H9 (cell line): ENCODE measurements at regions not wholly inside any gene's neighbourhood (a gene's known extent, or its start where the extent isn't known, plus 50 kb on each side); places are given as distances from the start of the nearest gene placed in this dataset.

Source experiments
- DNase-seq: peaks from one replicate; pipeline ENCODE4 v3.0.0-alpha.2; 2017
- H2AFZ ChIP-seq: one replicate; pipeline ENCODE4 v1.6.1; 2013; ENCODE audit warnings: mild to moderate bottlenecking, low read length, control low read depth, moderate library complexity
- H2AK5ac ChIP-seq: 2 replicates; pipeline ENCODE4 v1.6.1; 2013; ENCODE audit warnings: low read length, control low read depth, mixed read lengths; ENCODE audit not compliant: insufficient read length
- H2BK120ac ChIP-seq: one replicate; pipeline ENCODE4 v1.6.1; 2013; ENCODE audit warnings: low read depth, mild to moderate bottlenecking, low read length, control low read depth, inconsistent platforms; ENCODE audit not compliant: poor library complexity, severe bottlenecking
- H2BK12ac ChIP-seq: 2 replicates; pipeline ENCODE4 v1.6.1; 2013; ENCODE audit warnings: low read length, control low read depth, mixed read lengths, low read depth; ENCODE audit not compliant: insufficient read length
- H2BK15ac ChIP-seq: 2 replicates; pipeline ENCODE4 v1.6.1; 2013; ENCODE audit warnings: low read depth, low read length, control low read depth
- H2BK20ac ChIP-seq: one replicate; pipeline ENCODE4 v1.6.1; 2013; ENCODE audit warnings: low read depth, mild to moderate bottlenecking, low read length, control low read depth, inconsistent platforms; ENCODE audit not compliant: poor library complexity, severe bottlenecking
- H2BK5ac ChIP-seq: 2 replicates; pipeline ENCODE4 v1.6.1; 2013; ENCODE audit warnings: low read length, control low read depth, mixed read lengths; ENCODE audit not compliant: insufficient read length
- H3K14ac ChIP-seq: 2 replicates; pipeline ENCODE4 v1.6.1; 2013; ENCODE audit warnings: low read length, control low read depth; ENCODE audit not compliant: insufficient read depth
- H3K18ac ChIP-seq: 2 replicates; pipeline ENCODE4 v1.6.1; 2013; ENCODE audit warnings: low read depth, mild to moderate bottlenecking, mixed read lengths, low read length, control low read depth; ENCODE audit not compliant: insufficient read length
- H3K23ac ChIP-seq: 2 replicates; pipeline ENCODE4 v1.6.1; 2013; ENCODE audit warnings: low read length, control low read depth, mixed read lengths, low read depth; ENCODE audit not compliant: insufficient read length
- H3K23me2 ChIP-seq: 2 replicates; pipeline ENCODE4 v1.6.1; 2013; ENCODE audit warnings: low read depth, mild to moderate bottlenecking, mixed read lengths, low read length, control low read depth; ENCODE audit not compliant: insufficient read length, poor library complexity, severe bottlenecking
- H3K27ac ChIP-seq: 2 replicates; pipeline ENCODE4 v1.5.1; 2013; ENCODE audit warnings: low read length, control low read depth, mixed read lengths, low read depth; ENCODE audit not compliant: insufficient read length
- H3K27me3 ChIP-seq: 2 replicates; pipeline ENCODE4 v1.6.1; 2013; ENCODE audit warnings: low read length, control low read depth, inconsistent platforms; ENCODE audit not compliant: insufficient read depth
- H3K4ac ChIP-seq: 2 replicates; pipeline ENCODE4 v1.6.1; 2013; ENCODE audit warnings: low read depth, mild to moderate bottlenecking, control low read depth, inconsistent platforms, low read length, moderate library complexity
- H3K4me1 ChIP-seq: 2 replicates; pipeline ENCODE4 v1.6.1; 2013; ENCODE audit warnings: low read length, control low read depth, inconsistent platforms; ENCODE audit not compliant: insufficient read depth
- H3K4me2 ChIP-seq: 2 replicates; pipeline ENCODE4 v1.6.1; 2013; ENCODE audit warnings: low read length, control low read depth, mixed read lengths; ENCODE audit not compliant: insufficient read length, insufficient read depth
- H3K56ac ChIP-seq: 2 replicates; pipeline ENCODE4 v1.6.1; 2013; ENCODE audit warnings: low read depth, mild to moderate bottlenecking, mixed read lengths, low read length, control low read depth; ENCODE audit not compliant: insufficient read length
- H3K79me1 ChIP-seq: 2 replicates; pipeline ENCODE4 v1.6.1; 2013; ENCODE audit warnings: low read depth, mild to moderate bottlenecking, moderate library complexity, low read length, control low read depth, inconsistent platforms; ENCODE audit not compliant: insufficient read depth, poor library complexity, severe bottlenecking
- H3K79me2 ChIP-seq: 2 replicates; pipeline ENCODE4 v1.6.1; 2013; ENCODE audit warnings: low read length, control low read depth, inconsistent platforms; ENCODE audit not compliant: insufficient read depth
- H3K9ac ChIP-seq: 2 replicates; pipeline ENCODE4 v1.6.1; 2013; ENCODE audit warnings: low read length, control low read depth, mixed read lengths; ENCODE audit not compliant: insufficient read length; ENCODE audit errors: extremely low read depth
- H3K9me3 ChIP-seq: one replicate; pipeline ENCODE4 v1.6.1; 2013; ENCODE audit warnings: low read depth, low read length, inconsistent platforms; ENCODE audit not compliant: control insufficient read depth
- H3T11ph ChIP-seq: one replicate; pipeline ENCODE4 v1.6.1; 2013; ENCODE audit warnings: mild to moderate bottlenecking, low read length, control low read depth, inconsistent platforms
- H4K20me1 ChIP-seq: one replicate; pipeline ENCODE4 v1.6.1; 2013; ENCODE audit not compliant: control insufficient read depth, insufficient read length, insufficient read depth
- H4K5ac ChIP-seq: 2 replicates; pipeline ENCODE4 v1.6.1; 2013; ENCODE audit warnings: low read depth, mild to moderate bottlenecking, mixed read lengths, low read length, control low read depth; ENCODE audit not compliant: insufficient read length
- H4K8ac ChIP-seq: replicated peaks from 2 replicates; pipeline ENCODE4 v1.6.1; 2013; ENCODE audit warnings: low read length, control low read depth, mixed read lengths, low read depth; ENCODE audit not compliant: insufficient read length
- H4K91ac ChIP-seq: 2 replicates; pipeline ENCODE4 v1.6.1; 2013; ENCODE audit warnings: low read depth, mild to moderate bottlenecking, moderate library complexity, mixed read lengths, low read length, control low read depth; ENCODE audit not compliant: insufficient read length
- H3K27ac Mint-ChIP-seq, 3 experiments: 2 replicates in 2 of 3; 3 replicates in 1 of 3; pipeline ENCODE4 v1.8.0; 2020 to 2021; ENCODE audit warnings: mixed read lengths in 3 of 3, mild to moderate bottlenecking in 1 of 3, moderate library complexity in 1 of 3
- H3K27me3 Mint-ChIP-seq: 2 replicates; pipeline ENCODE4 v1.8.0; 2021; ENCODE audit warnings: low read depth, mild to moderate bottlenecking, moderate library complexity, mixed read lengths
- H3K36me3 Mint-ChIP-seq, 3 experiments: 2 replicates in 2 of 3; 3 replicates in 1 of 3; pipeline ENCODE4 v1.8.0; 2020 to 2021; ENCODE audit warnings: low read depth in 3 of 3, mixed read lengths in 3 of 3; ENCODE audit not compliant: insufficient read depth in 1 of 3
- H3K4me1 Mint-ChIP-seq, 2 experiments: 2 replicates each; pipeline ENCODE4 v1.8.0; 2020; ENCODE audit warnings: mixed read lengths in 2 of 2
- H3K4me3 Mint-ChIP-seq, 2 experiments: 2 replicates in 1 of 2; 3 replicates in 1 of 2; pipeline ENCODE4 v1.8.0; 2020 to 2021; ENCODE audit warnings: mild to moderate bottlenecking in 2 of 2, mixed read lengths in 2 of 2, moderate library complexity in 1 of 2
- H3K9me3 Mint-ChIP-seq, 2 experiments: 2 replicates in 1 of 2; 3 replicates in 1 of 2; pipeline ENCODE4 v1.8.0; 2020; ENCODE audit warnings: mild to moderate bottlenecking in 2 of 2, mixed read lengths in 2 of 2, moderate library complexity in 1 of 2
- CTCF ChIP-seq: fragments of 200-600 bp; sonication (generic); conservative IDR thresholded peaks from 3 replicates; pipeline ENCODE4 v1.8.0; 2021; ENCODE audit warnings: antibody characterized with exemption, mild to moderate bottlenecking
- WGBS: extraction: QIAGEN DNeasy Blood & Tissue Kit; methylation state at CpG from one replicate; pipeline ENCODE4 v1.1.7; 2013; ENCODE audit warnings: missing lambda C conversion rate, low lambda C conversion rate, mixed read lengths; ENCODE audit not compliant: insufficient read length; ENCODE audit errors: extremely low coverage; 5-methylcytosine and 5-hydroxymethylcytosine counted together

- no peak overlapping the region for H3K14ac ChIP-seq
- WGBS: no CpG with 5 or more reads among the region's 2 CpGs
- no peak overlapping the region for H3K18ac ChIP-seq
- H3K79me2 ChIP-seq: no peaks in the 10 kb centered on the region
- no peak overlapping the region for H2BK120ac ChIP-seq
- no peaks in the 10 kb centered on the region for H4K20me1 ChIP-seq
- H3K27me3 ChIP-seq: no peaks in the 10 kb centered on the region
- H3K23ac ChIP-seq: no peak overlapping the region
- no peak overlapping the region for H2BK15ac ChIP-seq
- no peaks in the 10 kb centered on the region; a peak in 1 of 5 replicates for H3K9me3 Mint-ChIP-seq
- H2AFZ ChIP-seq: no peak overlapping the region
- H3K27ac ChIP-seq: no peak overlapping the region
- no peak for TF ChIP-seq CTCF
- no peaks in the 10 kb centered on the region for H3K9me3 ChIP-seq
- no peak overlapping the region for H3T11ph ChIP-seq
- no peaks in the 10 kb centered on the region for H3K27me3 Mint-ChIP-seq
- H4K8ac ChIP-seq: no peak overlapping the region
- H4K91ac ChIP-seq: no peak overlapping the region
- H3K79me1 ChIP-seq: no peaks in the 10 kb centered on the region
- no peak overlapping the region for H3K4ac ChIP-seq
- no peak overlapping the region for H3K9ac ChIP-seq
- no peak overlapping the region for H2BK5ac ChIP-seq
- H4K5ac ChIP-seq: no peak overlapping the region
- peaks cover 13 to 22% of the 10 kb centered on the region in 2 experiments for H3K4me1 Mint-ChIP-seq
- H2BK20ac ChIP-seq: no peak overlapping the region
- no peak overlapping the region for H3K27ac Mint-ChIP-seq
- H3K4me1 ChIP-seq: peaks cover 2% of the 10 kb centered on the region; the same call in 1 of the 2 replicates
- H3K4me2 ChIP-seq: no peak overlapping the region
- no peak overlapping the region for H2BK12ac ChIP-seq
- H3K4me3 Mint-ChIP-seq: no peak overlapping the region
- H2AK5ac ChIP-seq: no peak overlapping the region
- no peak for DNase-seq
- H3K23me2 ChIP-seq: no peaks in the 10 kb centered on the region
- no peak overlapping the region for H3K56ac ChIP-seq
- no peaks in the 10 kb centered on the region; a peak in 1 of 7 replicates for H3K36me3 Mint-ChIP-seq
Observed at GRCh38 chr12:41724216-41724615, 420.5 kb downstream of the GXYLT1 start.
